ENCODE measurements at regions not wholly inside any gene's neighbourhood (a gene's known extent, or its start where the extent isn't known, plus 50 kb on each side); places are given as distances from the start of the nearest gene placed in this dataset.

GRCh38 chr1:118615066-118615465, 373.1 kb downstream of the TBX15 start:
- TF ChIP-seq CTCF (optimal IDR thresholded peaks at IDR 0.05 in 1 of 3, IDR thresholded peaks at IDR 0.05 in 1 of 3, conservative IDR thresholded peaks at IDR 0.05 in 1 of 3; ENCODE audit: extremely low read depth in 1 of 3, insufficient read depth in 2 of 3, low read length in 3 of 3): no peak
- no peak for TF ChIP-seq EZH2 (IDR thresholded peaks at IDR 0.05; ENCODE audit: low read length)
